T-cell (primary cell): ENCODE measurements at regions not wholly inside any gene's neighbourhood (a gene's known extent, or its start where the extent isn't known, plus 50 kb on each side); places are given as distances from the start of the nearest gene placed in this dataset.

ENCODE experiments used
- ATAC-seq, 4 experiments: fragments of 200-7000 bp in 3 of 4; fragments of 150-1000 bp in 1 of 4; cut with Tn5 transposase; replicated peaks in 1 of 4; 1 replicate in 3 of 4; 2 replicates in 1 of 4; pipeline ENCODE4 v1.10.0; 2021; ENCODE audit warnings: moderate library complexity in 3 of 4, mild to moderate bottlenecking in 2 of 4, moderate number of reproducible peaks in 1 of 4
- CTCF ChIA-PET, 2 donors: fragments of 300-600 bp; sonication (Branson Sonifier 250); formaldehyde crosslinking; loops; one replicate each; lab custom pipeline; 2022; ENCODE audit warnings: antibody characterized with exemption in 2 of 2; lab: Charles Lee
- POLR2A ChIA-PET, 2 donors: fragments of 300-600 bp; sonication (Branson Sonifier 250); formaldehyde crosslinking; loops; one replicate each; lab custom pipeline; 2022; ENCODE audit warnings: antibody characterized with exemption in 2 of 2; lab: Charles Lee
- DNase-seq, 35 experiments: peaks; one replicate each; pipeline versions ENCODE4 v3.0.0 to v3.0.0-alpha.2; 2013 to 2023
- H3K27ac ChIP-seq: one replicate; pipeline ENCODE4 v1.5.1; 2013; ENCODE audit warnings: low read length
- H3K27me3 ChIP-seq, 2 experiments: replicated peaks in 1 of 2; 1 replicate in 1 of 2; 2 replicates in 1 of 2; pipeline versions ENCODE4 v1.6.1 to v1.7.0; 2013; ENCODE audit warnings: low read length in 1 of 2, mixed read lengths in 1 of 2; ENCODE audit not compliant: control insufficient read depth in 2 of 2, insufficient read depth in 2 of 2; ENCODE audit errors: extremely low read depth in 1 of 2
- H3K36me3 ChIP-seq, 2 donors: 1 replicate in 1 of 2; 2 replicates in 1 of 2; pipeline versions ENCODE4 v1.6.1 to v1.7.0; 2013; ENCODE audit warnings: low read length in 1 of 2; ENCODE audit not compliant: control insufficient read depth in 2 of 2, insufficient read depth in 1 of 2; ENCODE audit errors: extremely low read depth in 1 of 2
- H3K4me1 ChIP-seq, 2 experiments: 1 replicate in 1 of 2; 2 replicates in 1 of 2; pipeline versions ENCODE4 v1.6.1 to v1.7.0; 2013; ENCODE audit warnings: low read length in 2 of 2, mixed read lengths in 1 of 2; ENCODE audit not compliant: insufficient read depth in 2 of 2, control insufficient read depth in 1 of 2; ENCODE audit errors: extremely low read depth in 1 of 2
- H3K4me3 ChIP-seq, 2 donors: 1 replicate in 1 of 2; 2 replicates in 1 of 2; pipeline versions ENCODE4 v1.5.1 to v1.7.0; 2013; ENCODE audit warnings: mild to moderate bottlenecking in 2 of 2, low read length in 1 of 2, moderate library complexity in 1 of 2; ENCODE audit not compliant: control insufficient read depth in 1 of 2; ENCODE audit errors: extremely low read depth in 1 of 2
- H3K9me3 ChIP-seq: 2 replicates; pipeline ENCODE4 v1.7.0; 2013
- H3K27ac Mint-ChIP-seq, 2 donors: one replicate each; pipeline ENCODE4 v1.8.0; 2020 to 2021; ENCODE audit warnings: mild to moderate bottlenecking in 2 of 2, mixed read lengths in 2 of 2
- H3K27me3 Mint-ChIP-seq, 2 donors: one replicate each; pipeline ENCODE4 v1.8.0; 2021 to 2022; ENCODE audit warnings: mixed read lengths in 2 of 2
- H3K36me3 Mint-ChIP-seq: one replicate; pipeline ENCODE4 v1.8.0; 2021; ENCODE audit warnings: mixed read lengths
- H3K4me1 Mint-ChIP-seq, 3 donors: one replicate each; pipeline ENCODE4 v1.8.0; 2020 to 2022; ENCODE audit warnings: mixed read lengths in 3 of 3, mild to moderate bottlenecking in 1 of 3
- H3K4me3 Mint-ChIP-seq, 3 donors: one replicate each; pipeline ENCODE4 v1.8.0; 2020 to 2022; ENCODE audit warnings: mild to moderate bottlenecking in 3 of 3, mixed read lengths in 3 of 3, moderate library complexity in 3 of 3
- H3K9me3 Mint-ChIP-seq, 3 donors: one replicate each; pipeline ENCODE4 v1.8.0; 2020 to 2022; ENCODE audit warnings: mixed read lengths in 3 of 3
- WGBS: methylation state at CpG from one replicate; pipeline ENCODE4 v1.1.5; 2013; ENCODE audit warnings: missing lambda C conversion rate; ENCODE audit not compliant: insufficient coverage; 5-methylcytosine and 5-hydroxymethylcytosine counted together

- ATAC-seq, result no peak
- H3K27ac Mint-ChIP-seq, result no peak overlapping the region
- Histone ChIP-seq H3K9me3 (no peaks in the 10 kb centered on the region), H3K36me3 (no peaks in the 10 kb centered on the region), H3K27ac (no peak overlapping the region), H3K27me3 (peaks cover 0 to 42% of the 10 kb centered on the region in 2 experiments), H3K4me3 (no peak overlapping the region), H3K4me1 (no peaks in the 10 kb centered on the region)
- no peak overlapping the region for H3K4me3 Mint-ChIP-seq
- WGBS, result 91% methylated on average over 9 of the region's 12 CpGs
- H3K4me1 Mint-ChIP-seq, result no peaks in the 10 kb centered on the region
- ChIA-PET CTCF (no interaction called here), POLR2A (no interaction called here)
- DNase-seq, result no peak
- H3K36me3 Mint-ChIP-seq, result no peaks in the 10 kb centered on the region
- no peaks in the 10 kb centered on the region for H3K9me3 Mint-ChIP-seq
- peaks cover 11 to 32% of the 10 kb centered on the region in 2 donors for H3K27me3 Mint-ChIP-seq
Observed at GRCh38 chr9:134492281-134492691, 149.3 kb upstream of the COL5A1 start.

- DNase-seq (no peak), ATAC-seq (no peak)
- Mint-ChIP-seq H3K9me3 (no peaks in the 10 kb centered on the region), H3K27ac (no peak overlapping the region), H3K4me3 (no peak overlapping the region), H3K27me3 (peaks cover 11 to 32% of the 10 kb centered on the region in 2 donors), H3K4me1 (no peaks in the 10 kb centered on the region), H3K36me3 (no peaks in the 10 kb centered on the region)
- no peak overlapping the region for H3K27ac ChIP-seq
- ChIA-PET CTCF (no interaction called here), POLR2A (no interaction called here)
- WGBS, result 67% methylated on average over 13 of the region's 21 CpGs
- no peaks in the 10 kb centered on the region for H3K9me3 ChIP-seq
- H3K27me3 ChIP-seq, result peaks cover 0 to 42% of the 10 kb centered on the region in 2 experiments
- H3K36me3 ChIP-seq, result no peaks in the 10 kb centered on the region
- no peaks in the 10 kb centered on the region for H3K4me1 ChIP-seq
- no peak overlapping the region for H3K4me3 ChIP-seq
Observed at GRCh38 chr9:134492721-134493460, 148.7 kb upstream of the COL5A1 start.

- Mint-ChIP-seq H3K27me3 (peaks cover 11 to 31% of the 10 kb centered on the region in 2 donors), H3K4me1 (no peaks in the 10 kb centered on the region), H3K27ac (no peak overlapping the region), H3K9me3 (no peaks in the 10 kb centered on the region), H3K36me3 (no peaks in the 10 kb centered on the region), H3K4me3 (no peak overlapping the region)
- Histone ChIP-seq H3K36me3 (no peaks in the 10 kb centered on the region), H3K4me3 (no peak overlapping the region), H3K27ac (no peak overlapping the region), H3K4me1 (no peaks in the 10 kb centered on the region), H3K27me3 (peaks cover 0 to 36% of the 10 kb centered on the region in 2 experiments), H3K9me3 (no peaks in the 10 kb centered on the region)
- WGBS, result 63% methylated on average over 23 of the region's 26 CpGs
- ChIA-PET POLR2A (no interaction called here), CTCF (no interaction called here)
- DNase-seq (no peak), ATAC-seq (no peak)
Observed at GRCh38 chr9:134493461-134494272, 147.9 kb upstream of the COL5A1 start.

GRCh38 chr9:134494273-134494815, 147.3 kb upstream of the COL5A1 start:
- no peaks in the 10 kb centered on the region for H3K9me3 Mint-ChIP-seq
- no peaks in the 10 kb centered on the region for H3K36me3 ChIP-seq
- no peak overlapping the region for H3K4me3 Mint-ChIP-seq
- no peaks in the 10 kb centered on the region for H3K36me3 Mint-ChIP-seq
- no peak overlapping the region for H3K27ac ChIP-seq
- no peak for DNase-seq
- H3K9me3 ChIP-seq, result no peaks in the 10 kb centered on the region
- WGBS, result 80% methylated on average over 1 of the region's 17 CpGs
- H3K4me1 ChIP-seq, result no peaks in the 10 kb centered on the region
- H3K27me3 Mint-ChIP-seq, result peaks cover 11 to 30% of the 10 kb centered on the region in 2 donors
- H3K4me3 ChIP-seq, result no peak overlapping the region
- no peak overlapping the region for H3K27ac Mint-ChIP-seq
- H3K27me3 ChIP-seq, result peaks cover 0 to 32% of the 10 kb centered on the region in 2 experiments
- CTCF ChIA-PET, result no interaction called here
- no peaks in the 10 kb centered on the region for H3K4me1 Mint-ChIP-seq
- no peak for ATAC-seq
- POLR2A ChIA-PET, result no interaction called here

GRCh38 chr9:134494905-134495304, 146.7 kb upstream of the COL5A1 start:
- WGBS, result 90% methylated on average over 10 of the region's 11 CpGs
- Histone ChIP-seq H3K27me3 (peaks cover 0 to 32% of the 10 kb centered on the region in 2 experiments), H3K27ac (no peak overlapping the region), H3K36me3 (no peaks in the 10 kb centered on the region), H3K4me1 (no peaks in the 10 kb centered on the region), H3K9me3 (no peaks in the 10 kb centered on the region), H3K4me3 (no peak overlapping the region)
- CTCF ChIA-PET, result no interaction called here
- H3K36me3 Mint-ChIP-seq, result no peaks in the 10 kb centered on the region
- no peak overlapping the region for H3K27ac Mint-ChIP-seq
- POLR2A ChIA-PET, result no interaction called here
- no peak overlapping the region for H3K4me3 Mint-ChIP-seq
- DNase-seq (no peak), ATAC-seq (no peak)
- H3K27me3 Mint-ChIP-seq, result peaks cover 11 to 25% of the 10 kb centered on the region in 2 donors
- H3K9me3 Mint-ChIP-seq, result no peaks in the 10 kb centered on the region
- H3K4me1 Mint-ChIP-seq, result no peaks in the 10 kb centered on the region

- CTCF ChIA-PET, result no interaction called here
- H3K4me1 Mint-ChIP-seq, result no peaks in the 10 kb centered on the region
- WGBS, result 93% methylated on average over 15 of the region's 17 CpGs
Observed at GRCh38 chr9:134495881-134496412, 145.7 kb upstream of the COL5A1 start.

More at GRCh38 chr9:134495881-134496412, 145.7 kb upstream of the COL5A1 start:
- H3K4me3 Mint-ChIP-seq, result no peak overlapping the region
- DNase-seq, result no peak
- Histone ChIP-seq H3K36me3 (no peaks in the 10 kb centered on the region), H3K4me1 (no peaks in the 10 kb centered on the region), H3K27ac (no peak overlapping the region), H3K27me3 (peaks cover 0 to 36% of the 10 kb centered on the region in 2 experiments), H3K4me3 (no peak overlapping the region), H3K9me3 (no peaks in the 10 kb centered on the region)
- H3K9me3 Mint-ChIP-seq, result no peaks in the 10 kb centered on the region
- H3K27ac Mint-ChIP-seq, result no peak overlapping the region
- POLR2A ChIA-PET, result no interaction called here
- ATAC-seq, result no peak
- peaks cover 11 to 26% of the 10 kb centered on the region in 2 donors for H3K27me3 Mint-ChIP-seq
- H3K36me3 Mint-ChIP-seq, result no peaks in the 10 kb centered on the region
